ENCODE measurements at regions not wholly inside any gene's neighbourhood (a gene's known extent, or its start where the extent isn't known, plus 50 kb on each side); places are given as distances from the start of the nearest gene placed in this dataset.

- H3K27ac ChIP-seq (replicated peaks) = no peak overlapping the region
- TF ChIP-seq CTCF (IDR thresholded peaks at IDR 0.05; ENCODE audit: insufficient read depth, low read length) (no peak), POLR2AphosphoS5 (IDR thresholded peaks at IDR 0.05; ENCODE audit: low read depth) (no peak), GABPA (IDR thresholded peaks at IDR 0.05; ENCODE audit: low read depth) (no peak), SPI1 (IDR thresholded peaks at IDR 0.05; ENCODE audit: borderline replicate concordance, low read depth) (no peak), REST (IDR thresholded peaks at IDR 0.05; ENCODE audit: insufficient replicate concordance, low read depth) (no peak)
- no peak for DNase-seq (ENCODE audit: low read depth in 1 of 2, low spot score in 1 of 2)
- H3K4me3 ChIP-seq (replicated peaks; ENCODE audit: insufficient read depth, low read length) = no peak overlapping the region
- H3K27me3 ChIP-seq (ENCODE audit: insufficient read depth, poor library complexity, severe bottlenecking) = peaks cover 7% of the 10 kb centered on the region
These were observed 153.8 kb upstream of the ZBED5 start for GRCh38 chr11:11011617-11012016.

- TF ChIP-seq CTCF (IDR thresholded peaks at IDR 0.05; ENCODE audit: insufficient read depth, low read length) (no peak), REST (IDR thresholded peaks at IDR 0.05; ENCODE audit: insufficient replicate concordance, low read depth) (no peak), GABPA (IDR thresholded peaks at IDR 0.05; ENCODE audit: low read depth) (no peak), SPI1 (IDR thresholded peaks at IDR 0.05; ENCODE audit: borderline replicate concordance, low read depth) (no peak), POLR2AphosphoS5 (IDR thresholded peaks at IDR 0.05; ENCODE audit: low read depth) (no peak)
- peaks cover 7% of the 10 kb centered on the region for H3K27me3 ChIP-seq (ENCODE audit: insufficient read depth, poor library complexity, severe bottlenecking)
- no peak overlapping the region for H3K27ac ChIP-seq (replicated peaks)
- H3K4me3 ChIP-seq (replicated peaks; ENCODE audit: insufficient read depth, low read length) = no peak overlapping the region
- DNase-seq (ENCODE audit: low read depth in 1 of 2, low spot score in 1 of 2) = peak in 1 of 2 experiments; percentile 18
These were observed 152.8 kb upstream of the ZBED5 start for GRCh38 chr11:11010624-11011127.

- DNase-seq (ENCODE audit: low read depth in 1 of 2, low spot score in 1 of 2) = no peak
- Histone ChIP-seq H3K27me3 (ENCODE audit: insufficient read depth, poor library complexity, severe bottlenecking) (peaks cover 7% of the 10 kb centered on the region), H3K27ac (replicated peaks) (no peak overlapping the region), H3K4me3 (replicated peaks; ENCODE audit: insufficient read depth, low read length) (no peak overlapping the region)
- no peak for TF ChIP-seq REST (IDR thresholded peaks at IDR 0.05; ENCODE audit: insufficient replicate concordance, low read depth)
- no peak for TF ChIP-seq SPI1 (IDR thresholded peaks at IDR 0.05; ENCODE audit: borderline replicate concordance, low read depth)
- no peak for TF ChIP-seq GABPA (IDR thresholded peaks at IDR 0.05; ENCODE audit: low read depth)
- TF ChIP-seq POLR2AphosphoS5 (IDR thresholded peaks at IDR 0.05; ENCODE audit: low read depth) = no peak
These were observed 151.3 kb upstream of the ZBED5 start for GRCh38 chr11:11009179-11009578.

Data from HL-60 (cell line).